ENCODE measurements at regions not wholly inside any gene's neighbourhood (a gene's known extent, or its start where the extent isn't known, plus 50 kb on each side); places are given as distances from the start of the nearest gene placed in this dataset.
A peak's percentile ranks its signal among the peaks of the same experiment; 100 is the strongest.

DNA sequence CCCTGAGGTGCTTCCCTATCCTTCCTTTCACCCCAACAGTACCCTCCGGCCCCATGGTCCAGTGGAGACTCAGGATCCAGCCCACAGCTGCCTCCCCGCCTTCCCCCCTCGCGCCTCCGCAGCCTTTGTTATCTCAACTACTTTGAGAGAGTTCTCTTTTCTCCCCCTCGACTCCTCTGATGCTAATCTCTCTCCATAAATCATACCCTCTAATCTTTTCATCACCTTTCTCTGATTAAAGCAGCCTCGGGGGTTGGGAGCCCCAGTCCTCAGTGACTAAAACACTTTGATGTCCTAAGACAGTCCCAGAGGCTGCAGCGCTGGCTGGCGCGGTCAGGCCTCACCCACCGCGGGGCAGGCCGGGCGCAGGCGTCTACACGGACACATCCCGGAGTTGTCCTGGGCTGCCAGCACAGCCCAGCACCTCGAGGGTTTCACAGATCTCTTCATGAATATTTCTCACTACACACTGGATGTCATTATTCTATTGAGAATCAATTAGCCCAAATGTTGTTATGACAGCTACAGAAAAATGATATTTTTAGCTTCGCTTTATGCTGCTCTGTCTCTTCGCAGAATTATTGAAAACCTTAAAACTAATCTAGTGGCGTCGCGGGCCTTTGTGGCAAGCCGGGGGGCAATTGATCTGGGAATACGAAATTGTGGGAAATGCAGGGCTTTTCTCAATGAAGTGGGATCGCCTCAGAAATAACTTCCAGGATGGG is 289.5 kb downstream of the RRAGC start:
- no peak for DNase-seq

DNA sequence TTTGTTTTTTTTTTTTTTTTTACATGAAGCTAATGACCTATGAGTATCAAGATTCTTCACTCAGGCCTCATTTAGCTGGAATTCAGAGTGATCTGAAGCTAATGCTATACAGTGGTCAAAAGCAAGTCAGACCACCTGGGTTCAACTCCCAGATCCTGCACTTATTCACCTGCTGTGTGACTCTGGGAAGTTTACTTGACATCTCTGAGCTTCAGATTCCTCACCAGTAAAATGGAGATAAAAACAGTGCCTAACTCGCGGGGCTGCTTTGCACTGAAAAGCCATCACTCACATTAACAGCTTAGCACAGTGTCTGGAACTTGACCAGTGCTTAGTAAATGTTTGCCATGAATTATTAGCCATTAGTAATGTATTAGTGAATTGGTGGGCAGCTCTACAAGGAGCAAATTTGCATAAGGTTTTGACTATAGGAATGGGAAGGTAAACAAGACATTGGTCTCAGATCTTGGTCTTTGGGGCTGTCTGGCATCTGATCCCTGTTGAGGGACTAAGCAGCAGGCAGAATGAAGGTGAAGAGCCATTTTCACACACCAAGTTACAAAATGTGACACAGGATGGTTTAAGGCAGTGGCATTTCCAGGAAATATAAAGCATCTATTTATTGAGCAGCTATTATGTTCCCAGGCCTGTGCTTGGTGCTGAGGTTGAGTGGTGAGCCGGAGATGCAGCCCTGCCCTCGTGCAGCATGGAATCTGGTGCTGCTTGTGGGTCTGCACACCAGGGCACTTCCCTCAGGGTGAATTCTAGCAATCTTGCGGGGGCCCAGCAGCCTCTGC is 291.3 kb downstream of the RRAGC start:
- DNase-seq = no peak

DNA sequence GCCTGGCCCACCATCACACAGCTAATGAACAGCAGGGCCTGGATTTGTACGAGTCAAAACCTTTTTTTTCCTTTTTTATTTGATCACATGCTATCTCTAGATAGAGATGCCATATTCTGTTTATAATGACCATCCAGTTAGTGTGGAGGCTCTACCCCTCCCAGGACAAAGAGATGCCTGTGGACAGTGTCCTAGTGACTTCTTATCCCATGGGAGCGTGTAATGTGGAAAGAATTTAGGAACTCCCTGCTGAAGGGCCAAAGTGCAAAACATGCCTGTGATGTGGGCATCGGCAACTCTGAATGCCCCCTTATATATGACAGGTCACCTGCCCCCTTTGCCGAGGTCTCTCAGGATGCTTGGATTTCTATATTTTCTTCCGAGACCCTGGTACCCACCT is 292.2 kb downstream of the RRAGC start:
- no peak for DNase-seq

GRCh38 chr1:38565020-38565491 is 294.5 kb downstream of the RRAGC start:
- no peak for DNase-seq

DNA sequence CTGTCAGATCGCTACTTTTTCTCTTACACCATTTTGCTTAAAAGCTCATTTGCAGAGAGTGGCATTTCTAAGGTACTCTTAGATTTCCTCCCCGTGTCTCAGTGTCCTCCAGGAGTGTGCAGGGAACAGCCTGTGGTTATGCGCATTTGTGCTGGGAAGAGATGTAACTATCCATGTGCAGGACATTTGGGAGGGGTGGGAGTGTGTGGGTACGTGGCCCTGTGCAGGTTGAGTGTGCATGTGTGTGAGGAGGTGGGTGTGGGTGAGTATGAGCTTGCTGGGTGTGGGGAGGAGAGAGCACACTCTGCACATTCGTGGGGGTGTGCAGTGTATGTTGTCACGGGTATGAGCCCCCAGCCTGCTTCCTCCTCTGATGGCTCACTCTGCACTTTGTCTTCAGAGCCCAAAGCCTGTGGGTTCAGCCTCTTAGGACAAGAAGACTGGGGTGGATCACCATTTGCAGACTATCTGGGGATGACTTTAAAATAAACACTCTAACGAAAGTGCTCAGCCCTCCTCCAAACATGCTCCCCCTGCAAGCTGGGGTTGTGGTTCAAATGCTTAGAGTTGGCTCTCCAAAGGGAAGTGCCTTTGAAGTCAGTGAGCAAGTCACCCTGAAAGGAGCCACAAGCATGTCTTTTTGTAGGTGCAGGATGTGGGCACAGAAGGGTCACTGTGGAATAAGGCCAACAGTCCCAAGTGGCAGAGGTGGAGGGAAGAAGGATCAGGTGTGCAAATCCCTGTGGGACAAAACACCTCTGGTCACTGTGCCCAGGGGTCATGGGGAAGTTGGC is 295.4 kb downstream of the RRAGC start:
- DNase-seq = no peak

GRCh38 chr1:38561725-38562124 is 297.8 kb downstream of the RRAGC start:
- DNase-seq = no peak

GRCh38 chr1:38561110-38561509 is 298.5 kb downstream of the RRAGC start:
- no peak for DNase-seq

DNA sequence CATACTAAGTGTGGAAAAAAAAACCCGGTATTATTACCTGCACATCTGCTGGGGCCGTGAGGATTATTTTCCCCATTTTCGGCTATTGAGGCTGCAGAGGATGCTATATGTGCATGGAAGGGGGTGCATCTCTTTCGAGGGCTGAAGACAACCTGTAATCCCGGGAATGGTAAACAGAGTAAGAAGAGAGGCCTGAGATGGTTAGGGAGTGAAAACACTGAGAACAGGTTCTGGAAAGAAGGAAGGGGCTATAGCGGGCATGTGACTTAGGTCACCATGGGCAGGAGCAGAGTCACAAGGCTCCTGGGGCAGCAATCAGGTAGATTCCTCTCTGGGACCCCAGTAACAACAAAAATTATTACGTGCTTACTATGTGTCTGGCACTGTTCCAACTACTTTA is 299.1 kb downstream of the RRAGC start:
- DNase-seq = no peak

GRCh38 chr1:38559446-38560165 is 300.0 kb downstream of the RRAGC start:
- DNase-seq = peak; percentile 79

GRCh38 chr1:38558500-38559445 is 300.8 kb downstream of the RRAGC start:
- DNase-seq = peak; percentile 28

DNA sequence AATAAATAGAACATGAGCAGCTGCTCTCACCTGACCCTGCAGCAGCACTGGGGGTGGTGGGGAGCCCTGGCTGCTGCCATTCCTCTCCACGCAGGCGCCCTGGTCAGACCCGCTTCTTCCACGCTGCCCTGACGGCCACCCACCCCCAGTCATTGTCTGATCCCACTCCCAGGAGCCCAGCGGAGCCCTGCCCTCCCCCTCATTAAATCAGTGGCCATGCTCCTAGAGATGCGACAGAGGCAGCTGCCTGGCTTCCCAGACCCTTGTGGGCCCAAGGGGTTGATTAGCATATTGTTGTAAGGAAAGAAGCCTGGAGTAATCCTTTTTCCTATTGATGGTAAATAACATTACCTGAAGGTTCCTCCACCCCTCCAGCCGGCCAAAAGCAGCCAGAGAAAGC is 301.5 kb downstream of the RRAGC start:
- DNase-seq = no peak

GRCh38 chr1:38555594-38555993 is 304.0 kb downstream of the RRAGC start:
- no peak for DNase-seq

GRCh38 chr1:38555130-38555529 is 304.4 kb downstream of the RRAGC start:
- DNase-seq = no peak

GRCh38 chr1:38551318-38552307 is 308.0 kb downstream of the RRAGC start:
- no peak for DNase-seq

GRCh38 chr1:38549191-38549590 is 310.4 kb downstream of the RRAGC start:
- no peak for DNase-seq

- DNase-seq = no peak
Observed at GRCh38 chr1:38547321-38547720, 312.3 kb downstream of the RRAGC start.

DNA sequence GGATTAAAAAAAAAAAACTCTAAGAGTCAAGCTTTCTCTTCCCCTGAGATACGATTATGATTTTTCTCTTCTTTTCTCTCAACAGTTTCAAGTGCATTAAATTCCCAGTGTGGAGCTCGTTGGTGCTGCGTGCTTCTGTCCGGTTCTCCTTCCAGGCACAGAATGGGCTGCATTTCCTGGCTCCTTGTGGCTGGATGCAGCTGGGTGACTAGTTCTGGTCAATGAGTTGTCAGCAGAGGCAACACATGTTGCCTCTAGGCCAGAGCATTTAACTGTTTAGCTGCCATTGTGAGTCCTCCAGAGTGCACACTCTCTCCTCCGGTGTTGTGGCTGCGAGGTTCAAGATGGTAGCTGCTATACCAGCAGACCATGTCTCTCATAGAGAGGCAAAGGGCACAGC is 312.9 kb downstream of the RRAGC start:
- DNase-seq = no peak

GRCh38 chr1:38541223-38541622 is 318.3 kb downstream of the RRAGC start:
- DNase-seq = no peak

GRCh38 chr1:38539931-38540330 is 319.6 kb downstream of the RRAGC start:
- no peak for DNase-seq

- DNase-seq = no peak
Observed at GRCh38 chr1:38538834-38539233, 320.7 kb downstream of the RRAGC start.
